Stomach (tissue), 8 donors: ENCODE measurements at regions not wholly inside any gene's neighbourhood (a gene's known extent, or its start where the extent isn't known, plus 50 kb on each side); places are given as distances from the start of the nearest gene placed in this dataset.

Experiments used
- DNase-seq, 2 donors: peaks; one replicate each; pipeline versions ENCODE4 v3.0.0 to v3.0.0-alpha.2; 2013 to 2019
- H3K27ac ChIP-seq, 5 donors: fragments of 200-600 bp in 4 of 5; sonication (generic) in 4 of 5; one replicate each; pipeline ENCODE4 v1.5.1; 2013 to 2019; ENCODE audit warnings: mild to moderate bottlenecking in 1 of 5, moderate library complexity in 1 of 5
- H3K27me3 ChIP-seq, 3 donors: fragments of 200-600 bp; sonication (generic); one replicate each; pipeline ENCODE4 v1.5.1; 2017 to 2019; ENCODE audit warnings: mixed run types in 1 of 3
- H3K36me3 ChIP-seq, 4 donors: fragments of 200-600 bp; sonication (generic); 1 replicate in 3 of 4; 2 replicates in 1 of 4; pipeline ENCODE4 v1.5.1; 2016 to 2019
- H3K4me1 ChIP-seq, 4 donors: fragments of 200-600 bp; sonication (generic); one replicate each; pipeline ENCODE4 v1.5.1; 2016 to 2019
- H3K4me3 ChIP-seq, 4 donors: fragments of 200-600 bp; sonication (generic) in 3 of 4; one replicate each; pipeline ENCODE4 v1.5.1; 2016 to 2019; ENCODE audit warnings: mild to moderate bottlenecking in 1 of 4
- H3K9me3 ChIP-seq, 4 donors: fragments of 200-600 bp; sonication (generic); one replicate each; pipeline ENCODE4 v1.5.1; 2016 to 2019
- CTCF ChIP-seq, 7 experiments: fragments of 450-650 bp in 4 of 7; fragments of 200-600 bp in 3 of 7; sonication (generic) in 3 of 7; IDR thresholded peaks; one replicate each; pipeline ENCODE4 v1.5.1; 2016 to 2019; ENCODE audit warnings: antibody characterized with exemption in 7 of 7, control low read depth in 2 of 7, mild to moderate bottlenecking in 1 of 7
- EP300 ChIP-seq: sonication (generic); formaldehyde crosslinking; IDR thresholded peaks from one replicate; pipeline ENCODE4 v1.6.1; 2017; ENCODE audit warnings: antibody characterized with exemption
- POLR2A ChIP-seq, 4 donors: fragments of 450-650 bp; IDR thresholded peaks; one replicate each; pipeline ENCODE4 v1.6.1; 2016; ENCODE audit warnings: antibody characterized with exemption in 4 of 4, control low read depth in 2 of 4, mild to moderate bottlenecking in 1 of 4, moderate library complexity in 1 of 4
- POLR2AphosphoS5 ChIP-seq, 3 donors: sonication (generic); formaldehyde crosslinking; IDR thresholded peaks; one replicate each; pipeline ENCODE4 v1.6.1; 2016; ENCODE audit warnings: antibody characterized with exemption in 3 of 3
- WGBS, 5 donors: extraction: QIAGEN DNeasy Blood & Tissue Kit in 3 of 5; methylation state at CpG; one replicate each; pipeline versions ENCODE4 v1.1.5 to v1.1.7; 2013 to 2018; 5-methylcytosine and 5-hydroxymethylcytosine counted together
- intact Hi-C: fragments of 100-400 bp; cut with DNase I; formaldehyde crosslinking; loops from one replicate; pipeline ENCODE4 v1.15.1; 2023; ENCODE audit warnings: low total_unique reads
- donor health status: healthy with polysubstance abuse.
- donor health status: Bipolar disorder and iron deficiency.
- donor health status: healthy.

- no peak for DNase-seq
- intact Hi-C loops: no loop called here
- H3K27me3 ChIP-seq: no peaks in the 10 kb centered on the region
- whole genome bisulfite sequencing, 5 donors: 75 to 81% (median 77%) methylated on average over 3 of the region's 3 CpGs
- no peak overlapping the region for H3K4me3 ChIP-seq
- TF ChIP-seq CTCF (IDR thresholded peaks at IDR 0.05) (no peak), POLR2A (IDR thresholded peaks at IDR 0.05) (no peak), POLR2AphosphoS5 (IDR thresholded peaks at IDR 0.05) (no peak), EP300 (no peak)
- no peaks in the 10 kb centered on the region for H3K9me3 ChIP-seq
- H3K36me3 ChIP-seq: no peaks in the 10 kb centered on the region
- H3K27ac ChIP-seq: no peak overlapping the region
- no peaks in the 10 kb centered on the region for H3K4me1 ChIP-seq
Measured at GRCh38 chr13:70895599-70895998, 787.3 kb upstream of the KLHL1 start.

- TF ChIP-seq EP300: no peak
- no peak for TF ChIP-seq POLR2A (IDR thresholded peaks at IDR 0.05)
- TF ChIP-seq POLR2AphosphoS5 (IDR thresholded peaks at IDR 0.05): no peak
- TF ChIP-seq CTCF (IDR thresholded peaks at IDR 0.05): no peak
- DNase-seq: no peak
- intact Hi-C loops: no loop called here
- no peak overlapping the region for H3K27ac ChIP-seq
- no peaks in the 10 kb centered on the region for H3K4me1 ChIP-seq
- no peaks in the 10 kb centered on the region for H3K9me3 ChIP-seq
- WGBS, 5 donors: 72 to 94% (median 91%) methylated on average over 1 of the region's 1 CpG
- H3K4me3 ChIP-seq: no peak overlapping the region
- no peaks in the 10 kb centered on the region for H3K36me3 ChIP-seq
- H3K27me3 ChIP-seq: no peaks in the 10 kb centered on the region
Measured at GRCh38 chr13:70894258-70894657, 786.0 kb upstream of the KLHL1 start.

DNA sequence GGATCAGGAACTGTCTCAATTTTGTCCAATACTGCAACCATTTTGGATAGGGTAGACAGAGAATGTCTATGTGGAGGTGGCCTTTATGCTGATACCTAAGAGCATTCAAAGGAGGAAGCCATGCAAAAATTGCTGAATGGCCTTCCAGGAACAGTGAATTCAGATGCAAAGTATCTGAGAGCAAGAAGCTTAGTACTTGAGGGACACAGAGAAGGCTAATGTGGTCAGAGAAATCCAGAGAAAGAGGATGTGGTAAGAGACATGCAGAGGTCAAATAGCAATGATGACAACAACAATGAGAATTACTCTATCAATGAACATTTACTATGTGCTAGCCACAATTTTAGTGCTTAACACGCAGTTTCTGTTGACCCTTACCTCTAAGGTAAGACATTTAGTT lies 785.6 kb upstream of the KLHL1 start:
- no peak overlapping the region for H3K4me3 ChIP-seq
- no peaks in the 10 kb centered on the region for H3K36me3 ChIP-seq
- no peaks in the 10 kb centered on the region for H3K4me1 ChIP-seq
- no peaks in the 10 kb centered on the region for H3K27me3 ChIP-seq
- H3K27ac ChIP-seq: no peak overlapping the region
- no peak for DNase-seq
- WGBS, 5 donors: 66 to 88% (median 74%) methylated on average over 1 of the region's 1 CpG
- no peaks in the 10 kb centered on the region for H3K9me3 ChIP-seq
- intact Hi-C loops: no loop called here
- TF ChIP-seq POLR2AphosphoS5 (IDR thresholded peaks at IDR 0.05) (no peak), CTCF (IDR thresholded peaks at IDR 0.05) (no peak), POLR2A (IDR thresholded peaks at IDR 0.05) (no peak), EP300 (no peak)

- H3K9me3 ChIP-seq: no peaks in the 10 kb centered on the region
- H3K4me1 ChIP-seq: no peaks in the 10 kb centered on the region
- no peaks in the 10 kb centered on the region for H3K27me3 ChIP-seq
- DNase-seq: no peak
- H3K36me3 ChIP-seq: no peaks in the 10 kb centered on the region
- H3K4me3 ChIP-seq: no peak overlapping the region
- H3K27ac ChIP-seq: no peak overlapping the region
- TF ChIP-seq CTCF (IDR thresholded peaks at IDR 0.05) (no peak), EP300 (no peak), POLR2AphosphoS5 (IDR thresholded peaks at IDR 0.05) (no peak), POLR2A (IDR thresholded peaks at IDR 0.05) (no peak)
- intact Hi-C loops: no loop called here
Measured at GRCh38 chr13:70890289-70890688, 782.0 kb upstream of the KLHL1 start.
